ENCODE measurements at regions not wholly inside any gene's neighbourhood (a gene's known extent, or its start where the extent isn't known, plus 50 kb on each side); places are given as distances from the start of the nearest gene placed in this dataset.

DNA sequence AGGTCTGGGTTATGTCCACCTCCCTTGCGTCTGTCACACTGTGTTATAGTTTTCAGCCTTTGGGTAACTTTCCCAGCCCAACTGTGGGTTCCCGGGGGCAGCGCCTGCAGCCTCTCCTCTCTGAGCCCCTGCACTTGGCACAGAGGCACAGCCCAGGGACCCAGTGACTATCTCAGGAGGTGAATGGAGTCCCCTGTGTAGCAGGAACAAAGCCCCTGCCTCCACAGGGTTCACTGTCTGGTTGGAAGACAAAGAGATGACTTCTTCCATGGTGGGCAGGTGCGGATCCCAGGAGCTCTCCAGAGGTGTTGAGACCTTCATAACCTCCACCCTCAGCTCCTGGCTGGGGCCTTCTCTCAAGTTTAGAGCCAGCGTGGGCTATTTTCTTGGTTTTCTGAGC, 156.9 kb downstream of the C9orf50 start:
- Histone ChIP-seq H3K4me3 (ENCODE audit: low read depth, low read length, poor library complexity, severe bottlenecking) (no peak overlapping the region), H3K27ac (ENCODE audit: low read depth, low read length, poor library complexity, severe bottlenecking) (no peak overlapping the region), H3K27me3 (replicated peaks; ENCODE audit: insufficient read depth, low read depth, low read length, poor library complexity) (no peaks in the 10 kb centered on the region), H3K9me3 (ENCODE audit: low read depth, low read length, poor library complexity, severe bottlenecking) (no peaks in the 10 kb centered on the region), H3K4me1 (ENCODE audit: insufficient read depth, low read length, poor library complexity, severe bottlenecking) (peaks cover 31% of the 10 kb centered on the region), H3K36me3 (ENCODE audit: insufficient read depth, low read length, poor library complexity, severe bottlenecking) (no peaks in the 10 kb centered on the region)
- ChIA-PET CTCF (no interaction called here), POLR2A (ENCODE audit: low non-redundant PET) (no interaction called here)
- TF ChIP-seq, protein P1, sequence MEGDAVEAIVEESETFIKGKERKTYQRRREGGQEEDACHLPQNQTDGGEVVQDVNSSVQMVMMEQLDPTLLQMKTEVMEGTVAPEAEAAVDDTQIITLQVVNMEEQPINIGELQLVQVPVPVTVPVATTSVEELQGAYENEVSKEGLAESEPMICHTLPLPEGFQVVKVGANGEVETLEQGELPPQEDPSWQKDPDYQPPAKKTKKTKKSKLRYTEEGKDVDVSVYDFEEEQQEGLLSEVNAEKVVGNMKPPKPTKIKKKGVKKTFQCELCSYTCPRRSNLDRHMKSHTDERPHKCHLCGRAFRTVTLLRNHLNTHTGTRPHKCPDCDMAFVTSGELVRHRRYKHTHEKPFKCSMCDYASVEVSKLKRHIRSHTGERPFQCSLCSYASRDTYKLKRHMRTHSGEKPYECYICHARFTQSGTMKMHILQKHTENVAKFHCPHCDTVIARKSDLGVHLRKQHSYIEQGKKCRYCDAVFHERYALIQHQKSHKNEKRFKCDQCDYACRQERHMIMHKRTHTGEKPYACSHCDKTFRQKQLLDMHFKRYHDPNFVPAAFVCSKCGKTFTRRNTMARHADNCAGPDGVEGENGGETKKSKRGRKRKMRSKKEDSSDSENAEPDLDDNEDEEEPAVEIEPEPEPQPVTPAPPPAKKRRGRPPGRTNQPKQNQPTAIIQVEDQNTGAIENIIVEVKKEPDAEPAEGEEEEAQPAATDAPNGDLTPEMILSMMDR (conservative IDR thresholded peaks at IDR 0.05; ENCODE audit: low read depth, low read length), result no peak
- no peak for TF ChIP-seq EZH2 (IDR thresholded peaks at IDR 0.05; ENCODE audit: borderline replicate concordance, low read depth, low read length, poor library complexity, severe bottlenecking)
- no peak for DNase-seq (ENCODE audit: low spot score)
- no TSS peak for BruUV-seq (replicated peaks)
- intact Hi-C loops (cut with micrococcal nuclease; ENCODE audit: unreplicated experiment), result no loop called here

DNA sequence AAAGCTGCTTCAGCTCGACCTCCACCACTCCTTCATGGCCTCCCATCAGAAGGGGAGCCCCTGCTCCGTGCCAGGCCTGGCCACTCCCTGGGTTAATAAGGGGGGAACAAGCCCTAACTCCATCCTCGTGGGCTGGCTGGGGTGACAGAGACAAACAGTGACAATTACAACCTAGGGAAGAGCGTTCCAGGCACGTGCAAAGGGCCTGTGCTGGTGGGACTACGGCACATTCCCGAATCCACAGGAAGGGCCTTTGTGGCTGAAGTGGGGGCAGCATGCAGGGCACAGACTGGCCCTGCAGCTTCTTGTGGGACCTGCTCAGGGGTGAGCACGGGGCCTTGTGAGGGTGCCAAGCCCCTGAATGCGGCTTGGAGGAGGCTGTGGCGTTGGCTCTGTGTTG, 157.4 kb downstream of the C9orf50 start:
- no TSS peak for BruUV-seq (replicated peaks)
- Histone ChIP-seq H3K4me1 (ENCODE audit: insufficient read depth, low read length, poor library complexity, severe bottlenecking) (peaks cover 36% of the 10 kb centered on the region), H3K9me3 (ENCODE audit: low read depth, low read length, poor library complexity, severe bottlenecking) (no peaks in the 10 kb centered on the region), H3K4me3 (ENCODE audit: low read depth, low read length, poor library complexity, severe bottlenecking) (no peak overlapping the region), H3K27me3 (replicated peaks; ENCODE audit: insufficient read depth, low read depth, low read length, poor library complexity) (no peaks in the 10 kb centered on the region), H3K27ac (ENCODE audit: low read depth, low read length, poor library complexity, severe bottlenecking) (no peak overlapping the region), H3K36me3 (ENCODE audit: insufficient read depth, low read length, poor library complexity, severe bottlenecking) (no peaks in the 10 kb centered on the region)
- POLR2A ChIA-PET (ENCODE audit: low non-redundant PET), result no interaction called here
- CTCF ChIA-PET, result no interaction called here
- no peak for TF ChIP-seq EZH2 (IDR thresholded peaks at IDR 0.05; ENCODE audit: borderline replicate concordance, low read depth, low read length, poor library complexity, severe bottlenecking)
- TF ChIP-seq, protein P1 (conservative IDR thresholded peaks at IDR 0.05; ENCODE audit: low read depth, low read length), result no peak
- DNase-seq (ENCODE audit: low spot score), result no peak
- intact Hi-C loops (cut with micrococcal nuclease; ENCODE audit: unreplicated experiment), result no loop called here

DNA sequence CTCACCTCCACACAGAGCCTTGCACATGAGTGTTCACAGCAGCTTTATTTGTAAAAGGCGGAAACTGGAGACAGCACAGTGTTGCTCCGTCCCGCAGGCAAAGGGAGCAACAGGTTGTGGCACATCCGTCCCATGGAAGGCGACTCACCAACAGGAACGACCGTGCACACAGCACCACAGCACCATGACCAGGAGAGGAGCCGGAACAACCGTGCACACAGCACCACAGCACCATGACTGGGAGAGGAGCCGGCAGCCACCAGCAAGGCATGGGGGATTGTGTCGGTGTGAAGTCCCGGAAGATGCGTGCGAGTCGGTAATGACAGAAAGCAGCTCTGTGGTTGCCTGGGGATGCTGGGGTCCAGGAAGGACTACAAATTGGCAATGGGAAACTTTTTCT, 158.5 kb downstream of the C9orf50 start:
- POLR2A ChIA-PET (ENCODE audit: low non-redundant PET), result interaction anchor here (0.6 kb wide), 1 partner anchor 296 kb away, joined by 4 read pairs; no protein-coding TSS in a partner anchor
- TF ChIP-seq, protein P1 (conservative IDR thresholded peaks at IDR 0.05; ENCODE audit: low read depth, low read length), result no peak
- no peak for TF ChIP-seq EZH2 (IDR thresholded peaks at IDR 0.05; ENCODE audit: borderline replicate concordance, low read depth, low read length, poor library complexity, severe bottlenecking)
- Histone ChIP-seq H3K27ac (ENCODE audit: low read depth, low read length, poor library complexity, severe bottlenecking) (no peak overlapping the region), H3K27me3 (replicated peaks; ENCODE audit: insufficient read depth, low read depth, low read length, poor library complexity) (no peaks in the 10 kb centered on the region), H3K4me3 (ENCODE audit: low read depth, low read length, poor library complexity, severe bottlenecking) (no peak overlapping the region), H3K9me3 (ENCODE audit: low read depth, low read length, poor library complexity, severe bottlenecking) (no peaks in the 10 kb centered on the region), H3K36me3 (ENCODE audit: insufficient read depth, low read length, poor library complexity, severe bottlenecking) (no peaks in the 10 kb centered on the region), H3K4me1 (ENCODE audit: insufficient read depth, low read length, poor library complexity, severe bottlenecking) (peaks cover 39% of the 10 kb centered on the region)
- intact Hi-C loops (cut with micrococcal nuclease; ENCODE audit: unreplicated experiment), result no loop called here
- no TSS peak for BruUV-seq (replicated peaks)
- DNase-seq (ENCODE audit: low spot score), result no peak
- CTCF ChIA-PET, result no interaction called here
